ENCODE measurements at regions not wholly inside any gene's neighbourhood (a gene's known extent, or its start where the extent isn't known, plus 50 kb on each side); places are given as distances from the start of the nearest gene placed in this dataset.
"Not testable (repeated sequence)": the region's sequence is repeated elsewhere in the genome, so short reads cannot be mapped to it uniquely, and the experiment has no call there.

- DNase-seq, result no peak
Observed at GRCh38 chr5:138647261-138647788, 72.1 kb upstream of the HSPA9 start.

DNA sequence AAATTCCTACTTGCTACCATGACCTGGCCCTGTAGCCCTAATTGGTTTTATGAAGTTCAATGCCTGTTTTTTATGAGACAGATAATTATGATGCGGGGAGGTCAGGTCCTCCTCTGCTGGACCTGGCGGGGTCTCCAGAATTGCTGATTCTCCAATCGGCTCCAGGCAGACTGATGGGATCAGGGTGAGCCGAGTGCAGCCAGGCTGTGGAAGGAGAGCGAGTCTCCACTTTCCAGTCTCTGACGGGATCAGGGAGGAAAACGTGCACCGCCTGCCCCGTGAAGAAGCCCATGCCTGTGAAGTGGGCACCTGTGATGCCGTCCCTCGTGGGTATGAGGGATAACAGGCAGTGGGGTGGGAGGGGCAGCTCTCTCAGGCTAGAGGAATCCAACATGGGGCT, 71.5 kb upstream of the HSPA9 start:
- no peak for DNase-seq

GRCh38 chr5:138645778-138646575, 70.8 kb upstream of the HSPA9 start:
- peak; percentile 17 to 63 (median 61) for DNase-seq

- DNase-seq, result no peak
Observed at GRCh38 chr5:138643040-138643791, 68.0 kb upstream of the HSPA9 start.

- DNase-seq, result peak in 2 of 3 experiments; percentile 24 to 78
Observed at GRCh38 chr5:138641547-138642298, 66.5 kb upstream of the HSPA9 start.

DNA sequence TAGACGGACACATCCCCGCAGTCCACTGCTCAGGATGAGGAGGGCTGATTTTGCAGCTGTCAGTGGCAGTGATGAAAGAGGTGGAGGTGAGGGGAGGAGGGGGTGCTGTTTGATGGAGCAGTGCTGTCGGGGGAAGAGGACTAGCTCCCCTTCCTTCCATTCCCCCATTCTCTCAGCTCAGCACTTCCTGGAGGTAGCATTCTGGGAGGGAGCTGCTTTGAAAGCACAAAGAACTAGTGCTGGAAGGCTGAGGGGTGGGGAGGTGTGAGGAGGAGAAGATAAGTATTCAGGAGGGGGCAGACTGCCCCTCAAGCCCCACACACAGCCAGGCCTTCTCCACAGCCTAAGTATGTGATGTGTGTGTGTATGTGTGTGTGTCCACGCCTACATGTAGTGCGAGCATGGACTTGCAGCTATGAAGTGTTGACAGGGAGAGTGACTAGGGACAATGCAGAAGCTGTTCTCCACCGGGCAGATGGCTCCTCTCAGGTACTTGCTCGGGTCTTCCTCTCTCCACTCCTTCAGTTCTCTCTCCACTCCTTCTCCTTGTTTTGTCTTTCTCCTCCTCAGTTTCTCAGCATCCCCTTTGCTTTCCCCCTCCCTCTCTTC, 65.5 kb upstream of the HSPA9 start:
- peak in 1 of 3 experiments; percentile 30 for DNase-seq

GRCh38 chr5:138640138-138640537, 64.9 kb upstream of the HSPA9 start:
- DNase-seq, result no peak

DNA sequence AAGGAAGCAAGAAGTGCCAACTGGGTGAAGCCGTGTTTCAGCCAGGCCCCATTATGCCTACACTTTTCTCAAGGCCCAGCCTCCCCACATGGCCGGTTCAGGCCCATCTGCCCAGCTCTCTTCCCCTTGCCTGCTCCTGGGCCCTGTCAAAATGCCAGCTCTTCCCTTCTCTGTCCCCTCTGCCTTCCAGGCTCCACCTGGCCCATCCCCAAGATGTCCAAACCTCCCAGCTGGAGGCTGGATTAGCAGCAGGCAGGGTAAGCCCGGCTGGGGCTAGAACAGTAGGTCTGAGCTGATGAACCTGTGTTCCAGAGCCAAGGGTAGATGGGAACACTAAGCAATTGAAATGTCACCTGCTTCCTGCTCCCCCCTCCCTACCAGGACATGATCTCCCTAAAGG, 64.1 kb upstream of the HSPA9 start:
- DNase-seq, result peak in 1 of 3 experiments; percentile 19

DNA sequence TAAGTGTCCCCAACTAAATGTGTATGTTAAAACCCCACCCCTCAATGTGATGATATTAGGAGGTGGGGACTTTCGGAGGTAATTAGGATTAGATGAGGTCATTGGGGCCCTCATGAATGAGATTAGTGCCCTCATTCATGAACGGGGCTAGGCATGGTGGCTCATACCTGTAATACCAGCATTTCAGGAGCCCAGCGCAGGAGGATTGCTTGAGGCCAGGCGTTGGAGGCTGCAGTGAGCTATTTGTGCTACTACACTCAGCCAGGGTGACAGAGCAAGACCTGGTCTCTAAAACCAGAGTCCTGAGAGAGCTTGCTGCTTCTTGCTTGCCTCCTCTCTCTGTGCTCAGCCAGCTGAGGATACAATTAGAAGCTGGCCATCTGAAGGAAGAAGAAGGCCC, 62.1 kb upstream of the HSPA9 start:
- no peak for DNase-seq

DNA sequence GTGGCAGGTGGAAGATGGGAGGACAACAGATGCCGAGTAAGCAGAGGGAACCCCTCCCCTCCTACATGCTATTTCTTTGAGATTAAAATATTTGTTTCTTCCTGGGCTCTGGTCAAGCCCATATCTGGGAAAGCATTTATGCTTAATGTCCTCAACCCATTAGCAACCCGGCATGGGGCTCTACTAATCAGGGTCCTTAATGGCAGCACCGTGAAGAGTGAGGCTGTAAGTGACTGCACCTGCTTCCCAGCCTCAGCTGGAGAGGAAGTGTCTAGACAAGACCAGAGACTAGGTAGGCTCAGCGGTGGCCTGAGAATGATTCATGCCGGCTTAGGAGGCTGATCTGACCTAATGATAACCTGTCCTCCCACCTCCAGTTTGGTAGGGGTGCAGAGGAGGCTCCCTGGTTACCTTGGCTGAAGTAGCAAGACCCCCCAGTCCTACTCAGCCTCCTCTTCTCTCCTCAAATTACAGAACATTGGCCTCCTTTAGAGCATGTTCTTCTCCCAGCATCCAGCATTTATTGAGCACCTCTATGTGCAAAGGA, 61.3 kb upstream of the HSPA9 start:
- DNase-seq, result peak; percentile 52 to 90 (median 71)

DNA sequence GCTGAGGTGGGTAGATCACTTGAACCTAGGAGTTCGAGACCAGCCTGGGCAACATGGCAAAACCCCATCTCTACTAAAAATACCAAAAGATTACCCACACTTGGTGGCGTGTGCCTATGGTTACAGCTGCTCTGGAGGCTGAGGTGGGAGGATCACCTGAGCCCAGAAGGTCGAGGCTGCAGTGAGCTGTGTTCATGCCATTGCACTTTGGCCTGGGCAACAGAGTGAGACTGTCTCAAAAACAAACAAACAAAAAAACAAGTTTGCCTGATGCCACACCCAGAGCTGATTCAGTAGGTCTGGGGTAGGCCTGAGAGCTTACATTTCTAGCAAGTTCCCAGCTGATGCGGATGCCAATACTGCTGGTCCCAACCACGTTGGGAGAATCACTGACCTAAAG, 60.5 kb upstream of the HSPA9 start:
- no peak for DNase-seq

- peak in 2 of 3 experiments; percentile 25 to 28 for DNase-seq
Observed at GRCh38 chr5:138635265-138635664, 60.1 kb upstream of the HSPA9 start.

DNA sequence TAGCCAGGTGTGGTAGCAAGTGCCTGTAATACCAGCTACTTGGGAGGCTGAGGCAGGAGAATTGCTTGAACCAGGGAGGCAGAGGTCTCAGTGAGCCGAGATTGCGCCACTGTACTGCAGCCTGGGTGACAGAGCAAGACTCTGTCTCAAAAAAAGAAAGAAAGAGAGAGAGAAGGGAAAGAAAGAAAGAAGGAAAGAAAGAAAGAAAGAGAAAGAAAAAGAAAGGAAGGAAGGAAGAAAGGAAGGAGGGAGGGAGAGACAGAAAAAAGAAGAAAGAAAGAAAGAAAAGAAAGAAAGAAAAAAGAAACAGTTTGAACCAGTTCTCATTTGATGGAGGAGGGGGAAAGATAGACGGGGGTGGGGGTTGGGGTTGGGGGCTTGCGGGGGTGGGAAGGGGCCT, 59.6 kb upstream of the HSPA9 start:
- DNase-seq, result not testable (repeated sequence)

DNA sequence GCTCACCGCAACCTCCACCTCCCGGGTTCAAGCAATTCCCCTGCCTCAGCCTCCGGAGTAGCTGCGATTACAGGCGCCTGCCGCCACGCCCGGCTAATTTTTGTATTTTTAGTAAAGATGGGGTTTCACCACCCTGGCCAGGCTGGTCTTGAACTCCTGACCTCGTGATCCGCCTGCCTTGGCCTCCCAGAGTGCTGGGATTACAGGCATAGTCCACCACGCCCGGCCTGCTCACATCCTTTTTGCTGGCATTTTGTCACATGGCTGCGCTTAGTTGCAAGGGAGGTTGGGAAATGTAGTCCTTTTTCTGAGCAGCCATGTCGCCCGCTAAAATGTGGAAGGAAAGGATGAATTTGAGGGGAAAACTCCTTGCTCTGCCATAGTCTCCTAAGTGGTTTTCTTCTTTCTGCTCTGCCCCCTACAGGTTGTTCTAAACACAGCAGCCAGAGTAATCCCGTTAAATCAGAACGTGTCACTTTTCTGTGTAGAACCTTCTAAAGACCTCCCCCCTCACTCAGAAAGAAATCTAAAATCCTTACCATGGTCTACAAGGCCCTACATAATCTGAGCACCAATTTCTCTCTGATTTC, 57.8 kb upstream of the HSPA9 start:
- peak in 2 of 3 experiments; percentile 6 to 11 for DNase-seq

DNA sequence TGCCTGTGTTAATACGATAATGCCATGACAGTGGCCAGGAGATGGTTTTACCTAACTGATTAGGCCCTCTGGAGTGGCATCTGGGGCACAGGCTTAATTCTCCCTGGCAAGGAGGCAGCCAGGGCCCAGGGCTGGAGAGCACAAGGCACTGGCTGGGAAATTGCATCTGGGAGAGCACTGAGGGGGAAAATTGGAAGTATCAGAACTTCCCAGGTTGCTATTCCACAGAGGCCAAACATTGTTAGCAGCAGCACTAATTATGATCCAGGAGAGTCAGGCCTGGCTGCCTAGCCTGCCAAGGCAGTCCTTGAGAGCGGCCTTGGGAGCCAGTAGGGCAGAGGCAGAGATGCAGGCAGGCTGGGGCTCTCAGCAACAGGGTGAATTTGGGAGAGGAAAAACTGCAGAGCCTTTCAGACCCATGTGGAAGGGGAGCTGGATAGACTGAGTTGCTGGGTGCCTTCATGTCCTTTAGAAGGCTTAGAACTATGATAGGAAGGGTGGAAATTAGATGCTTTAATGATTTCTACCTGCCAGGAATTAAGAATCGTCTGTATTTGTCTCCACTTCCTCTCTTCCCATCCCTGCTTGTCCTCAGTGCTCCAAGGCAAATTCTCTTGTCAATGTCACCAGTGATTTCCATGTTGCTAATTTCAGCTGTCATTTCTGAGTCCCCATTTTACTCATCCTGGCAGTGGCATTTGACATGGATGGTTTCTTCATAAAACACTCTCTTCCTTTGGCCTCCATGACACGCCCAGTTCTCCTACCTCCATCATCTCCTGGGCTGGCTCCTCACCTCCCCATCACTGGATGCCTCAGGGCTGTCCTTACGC, 56.1 kb upstream of the HSPA9 start:
- peak in 1 of 3 experiments; percentile 6 for DNase-seq

DNA sequence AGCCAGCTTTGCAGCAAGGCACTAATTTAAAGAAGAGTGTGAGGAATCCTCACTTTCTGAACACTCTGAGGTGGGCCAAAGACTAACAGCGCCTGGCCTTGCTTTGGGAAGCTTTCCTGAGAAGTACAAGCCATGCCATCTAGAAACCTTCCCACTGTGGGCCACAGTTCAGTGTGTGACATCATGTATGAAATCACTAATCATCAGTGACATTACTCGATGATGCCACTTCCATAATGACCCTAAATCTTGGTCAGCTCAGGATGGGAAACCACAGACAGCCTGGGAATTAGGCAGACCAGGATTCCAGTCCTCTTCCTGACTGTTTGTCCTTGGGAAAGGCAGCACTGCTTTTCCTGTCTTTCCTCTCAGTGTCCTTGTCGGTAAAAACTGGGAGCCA, 54.2 kb upstream of the HSPA9 start:
- no peak for DNase-seq

DNA sequence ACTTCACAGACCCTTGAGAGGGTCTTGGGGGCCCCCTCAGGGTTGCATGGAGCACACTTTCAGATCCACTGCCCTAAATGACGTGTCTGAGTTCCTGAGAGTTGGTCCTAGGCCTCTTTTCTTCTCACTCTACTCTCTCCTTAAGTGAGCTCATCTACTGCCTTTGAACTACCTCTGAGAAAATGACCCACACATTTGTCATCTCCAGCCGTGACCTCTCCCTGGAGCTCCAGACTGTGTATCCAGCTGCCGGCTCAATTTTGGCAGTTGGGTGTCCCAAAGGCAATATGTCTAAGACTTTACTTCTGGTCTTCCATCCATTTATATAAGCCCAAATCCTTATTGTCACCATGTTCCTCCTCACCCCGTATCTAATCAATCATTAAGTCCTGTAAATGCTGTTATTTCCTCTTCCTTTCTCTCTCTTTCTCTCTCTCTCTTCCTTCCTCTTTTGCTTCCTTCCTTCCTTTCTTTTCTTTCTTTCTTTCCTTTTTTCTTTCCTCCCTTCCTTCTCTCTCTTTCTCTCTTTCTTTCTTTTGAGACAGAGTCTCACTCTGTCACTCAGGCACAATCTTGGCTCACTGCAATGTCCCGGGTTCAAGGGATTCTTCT, 51.2 kb upstream of the HSPA9 start:
- no peak for DNase-seq

DNA sequence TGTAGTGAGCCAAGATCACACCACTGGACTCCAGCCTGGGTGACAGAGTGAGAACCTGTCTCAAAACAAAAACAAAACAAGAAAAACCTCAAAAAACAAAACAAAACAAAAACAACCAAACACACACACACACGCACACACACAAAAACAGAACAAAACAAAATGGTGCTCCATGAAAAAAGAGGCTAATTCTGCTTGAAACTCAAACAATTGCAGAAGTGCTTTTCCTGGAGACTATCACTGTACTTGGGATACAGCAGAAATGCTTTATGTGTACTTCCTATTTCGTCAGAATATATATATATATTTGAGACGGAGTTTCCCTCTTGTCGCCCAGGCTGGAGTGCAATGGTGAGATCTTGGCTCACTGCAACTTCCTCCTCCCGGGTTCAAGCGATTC, 49.9 kb upstream of the HSPA9 start:
- no peak for DNase-seq

Data from NCI-H1417 (cell line).